ENCODE measurements at regions not wholly inside any gene's neighbourhood (a gene's known extent, or its start where the extent isn't known, plus 50 kb on each side); places are given as distances from the start of the nearest gene placed in this dataset.
"Not testable (repeated sequence)": the region's sequence is repeated elsewhere in the genome, so short reads cannot be mapped to it uniquely, and the experiment has no call there.

DNA sequence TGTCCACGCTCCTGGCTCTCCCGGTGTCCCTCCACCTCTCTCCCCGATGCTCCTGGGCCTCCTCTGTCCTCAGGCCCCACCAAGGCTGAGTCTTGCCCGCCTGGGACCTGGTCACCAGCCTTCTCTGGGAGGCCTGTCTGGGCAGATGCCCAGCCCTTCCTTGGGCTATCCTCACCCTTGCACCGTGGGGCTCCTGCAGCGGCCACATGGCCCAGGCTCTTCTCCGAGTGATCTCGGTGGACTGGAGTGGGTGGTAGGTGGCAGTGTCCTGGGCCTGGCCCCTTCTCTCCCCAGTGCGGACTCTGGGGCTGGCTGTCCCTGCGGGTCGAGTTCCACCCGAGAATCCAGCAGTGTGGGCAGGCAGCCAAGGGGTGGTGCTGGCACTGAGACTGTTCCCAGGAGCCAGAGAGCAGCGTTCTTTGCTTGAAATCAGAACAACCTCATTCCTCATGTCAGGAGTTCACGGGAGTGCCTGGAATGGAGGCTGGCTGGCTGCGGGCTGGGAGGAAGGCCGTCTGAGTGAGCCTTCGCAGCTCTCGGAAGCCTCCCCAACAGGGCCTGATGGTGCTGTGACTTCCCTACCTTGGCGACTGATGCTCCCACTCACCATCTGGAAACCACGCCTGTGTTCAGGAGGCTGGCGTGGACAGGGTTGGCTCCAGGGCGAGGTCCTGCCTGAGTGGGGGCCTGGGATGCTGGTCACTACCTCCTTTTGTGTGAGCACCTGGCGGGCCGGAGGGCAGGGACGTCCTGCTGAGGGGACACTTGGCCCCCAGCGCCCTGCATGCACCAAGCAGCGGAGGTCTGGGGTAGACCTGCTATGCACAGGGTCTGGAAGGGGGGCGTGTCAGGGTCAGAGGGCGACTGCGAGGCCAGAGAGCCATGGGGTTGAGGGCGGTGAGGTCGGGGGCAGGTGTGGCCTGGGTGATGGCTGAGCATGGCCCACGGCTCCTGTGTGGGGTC, 113.9 kb downstream of the TMEM121 start:
- DNase-seq: not testable (repeated sequence)

DNA sequence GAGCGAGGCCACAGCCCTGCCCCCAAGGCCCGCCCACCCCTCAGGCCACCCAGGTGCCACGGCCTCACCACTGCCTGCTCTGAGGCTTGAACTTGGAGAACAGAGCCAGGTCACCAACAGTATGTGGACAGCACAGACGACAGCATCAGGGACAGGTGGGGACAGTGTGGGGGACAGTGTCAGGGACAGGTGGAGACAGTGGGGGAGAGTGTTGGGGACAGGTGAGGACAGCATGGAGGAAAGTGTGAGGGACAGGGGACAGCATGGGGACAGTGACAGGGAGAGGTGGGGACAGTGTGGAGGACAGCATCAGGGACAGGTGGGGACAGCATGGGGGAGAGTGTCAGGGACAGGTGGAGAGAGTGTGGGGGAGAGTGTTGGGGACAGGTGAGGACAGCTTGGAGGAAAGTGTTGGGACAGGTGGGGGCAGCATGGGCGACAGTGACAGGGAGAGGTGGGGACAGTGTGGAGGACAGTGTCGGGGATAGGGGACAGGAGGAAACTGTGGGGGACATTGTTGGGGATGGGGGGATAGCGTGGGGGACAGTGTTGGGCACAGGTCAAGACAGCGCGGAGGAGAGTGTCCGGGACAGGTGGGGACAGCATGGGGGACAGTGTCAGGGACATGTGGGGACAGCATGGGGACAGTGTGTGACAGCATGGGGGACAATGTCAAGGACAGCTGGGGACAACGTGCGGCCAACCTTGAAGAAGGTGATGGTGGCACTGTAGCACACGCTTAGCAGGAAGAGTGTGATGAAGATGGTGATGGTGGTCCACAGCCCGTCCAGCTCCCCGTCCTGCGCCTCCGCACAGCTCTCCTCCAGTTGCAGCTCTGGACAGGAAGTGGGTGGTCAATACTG, 114.9 kb downstream of the TMEM121 start:
- DNase-seq: no peak

DNA sequence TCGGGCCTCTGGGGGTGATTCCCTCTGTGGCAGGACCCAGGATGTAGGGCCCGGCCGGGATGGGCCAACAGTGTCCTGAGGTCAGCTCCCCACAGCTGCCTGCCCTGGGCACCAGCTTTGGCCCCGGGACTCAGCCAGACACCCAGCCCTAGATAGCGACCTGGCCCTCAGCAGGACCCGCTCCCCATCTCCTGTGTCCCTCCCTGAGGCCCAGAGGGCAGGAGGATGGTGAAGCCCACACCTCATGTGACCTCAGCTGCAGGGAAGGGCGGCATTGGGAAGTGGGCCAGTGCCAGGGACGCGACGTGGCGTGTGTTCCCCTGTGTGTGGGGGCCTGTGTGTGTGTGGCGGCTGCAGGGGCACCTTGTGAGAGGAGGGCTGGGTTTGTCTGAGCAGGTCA, 115.6 kb downstream of the TMEM121 start:
- not testable (repeated sequence) for DNase-seq

DNA sequence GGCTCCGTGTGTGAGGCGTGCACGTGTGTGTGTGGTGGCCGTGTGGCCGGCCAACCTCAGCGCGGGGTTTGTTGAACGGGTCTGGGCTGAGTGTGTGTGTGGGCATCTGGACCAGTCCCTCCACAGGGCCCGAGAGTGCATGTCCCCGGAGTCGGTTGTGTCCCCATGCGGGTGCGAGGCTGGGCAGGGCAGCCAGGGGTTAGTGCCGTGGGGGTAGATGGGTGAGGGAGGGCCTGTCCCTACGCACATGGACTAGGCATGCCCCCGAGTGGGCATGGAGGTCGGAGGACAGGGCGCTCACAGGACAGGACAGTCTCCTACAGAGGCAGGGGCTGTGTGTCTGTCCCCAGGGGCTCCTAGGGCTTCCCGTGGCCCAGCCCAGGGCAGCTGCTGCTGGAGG, 116.1 kb downstream of the TMEM121 start:
- DNase-seq: not testable (repeated sequence)

DNA sequence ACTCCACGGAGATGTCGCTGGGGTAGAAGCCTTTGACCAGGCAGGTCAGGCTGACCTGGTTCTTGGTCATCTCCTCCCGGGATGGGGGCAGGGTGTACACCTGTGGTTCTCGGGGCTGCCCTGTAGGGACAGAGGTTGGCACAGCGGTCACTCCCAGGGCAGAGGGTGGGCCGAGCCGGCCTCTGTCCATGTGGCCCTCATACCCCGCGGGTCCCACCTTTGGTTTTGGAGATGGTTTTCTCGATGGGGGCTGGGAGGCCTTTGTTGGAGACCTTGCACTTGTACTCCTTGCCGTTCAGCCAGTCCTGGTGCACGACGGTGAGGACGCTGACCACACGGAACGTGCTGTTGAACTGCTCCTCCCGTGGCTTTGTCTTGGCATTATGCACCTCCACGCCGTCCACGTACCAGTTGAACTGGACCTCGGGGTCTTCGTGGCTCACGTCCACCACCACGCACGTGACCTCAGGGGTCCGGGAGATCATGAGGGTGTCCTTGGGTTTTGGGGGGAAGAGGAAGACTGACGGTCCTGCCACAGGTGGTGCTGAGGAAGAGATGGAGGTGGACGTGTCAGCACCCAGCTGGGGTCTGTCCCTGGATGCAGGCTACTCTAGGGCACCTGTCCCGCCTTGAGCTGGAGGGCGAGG, 117.1 kb downstream of the TMEM121 start:
- not testable (repeated sequence) for DNase-seq

DNA sequence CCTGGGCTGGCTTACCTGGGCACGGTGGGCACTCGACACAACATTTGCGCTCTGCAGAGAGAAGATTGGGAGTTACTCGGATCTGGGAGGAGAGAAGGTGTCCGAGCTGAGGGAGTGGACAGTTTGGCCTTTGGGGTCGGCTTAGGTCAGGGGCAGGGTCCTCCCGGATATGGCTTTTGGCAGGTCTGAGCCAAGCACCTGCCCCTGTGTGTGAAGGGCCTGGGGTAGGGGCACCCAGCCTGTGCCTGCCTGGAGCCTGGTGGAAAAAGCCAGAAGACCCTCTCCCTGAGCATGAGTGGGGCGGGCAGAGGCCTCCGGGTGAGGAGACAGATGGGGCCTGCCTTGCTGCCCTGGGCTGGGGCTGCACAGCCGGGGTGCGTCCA, 117.7 kb downstream of the TMEM121 start:
- DNase-seq: not testable (repeated sequence)

DNA sequence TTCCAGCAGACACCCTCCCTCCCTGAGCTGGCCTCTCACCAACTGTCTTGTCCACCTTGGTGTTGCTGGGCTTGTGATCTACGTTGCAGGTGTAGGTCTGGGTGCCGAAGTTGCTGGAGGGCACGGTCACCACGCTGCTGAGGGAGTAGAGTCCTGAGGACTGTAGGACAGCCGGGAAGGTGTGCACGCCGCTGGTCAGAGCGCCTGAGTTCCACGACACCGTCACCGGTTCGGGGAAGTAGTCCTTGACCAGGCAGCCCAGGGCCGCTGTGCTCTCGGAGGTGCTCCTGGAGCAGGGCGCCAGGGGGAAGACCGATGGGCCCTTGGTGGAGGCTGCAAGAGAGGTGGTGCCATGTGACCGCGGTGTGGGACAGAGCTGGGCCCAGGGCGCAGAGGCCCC, 118.1 kb downstream of the TMEM121 start:
- DNase-seq: not testable (repeated sequence)

DNA sequence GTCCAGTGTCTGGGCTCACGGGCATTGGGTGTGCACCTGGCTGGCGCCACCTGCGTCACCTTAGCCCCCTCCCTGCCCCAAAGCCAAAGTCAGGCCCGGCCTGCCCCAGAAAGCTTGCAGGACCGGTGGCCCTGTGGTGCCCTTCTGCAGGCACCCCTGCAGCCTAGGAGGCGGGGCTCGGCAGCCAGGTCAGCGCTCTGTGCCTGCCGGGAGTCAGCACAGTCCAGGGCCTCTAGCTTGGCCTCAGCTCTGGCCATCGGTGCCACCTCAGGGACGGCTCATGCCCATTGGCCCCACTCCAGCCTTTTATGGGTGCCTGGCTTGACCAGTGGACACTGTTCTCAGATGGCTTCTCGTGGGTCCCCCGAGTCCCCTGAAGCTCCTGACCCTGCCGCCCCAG, 118.5 kb downstream of the TMEM121 start:
- not testable (repeated sequence) for DNase-seq

DNA sequence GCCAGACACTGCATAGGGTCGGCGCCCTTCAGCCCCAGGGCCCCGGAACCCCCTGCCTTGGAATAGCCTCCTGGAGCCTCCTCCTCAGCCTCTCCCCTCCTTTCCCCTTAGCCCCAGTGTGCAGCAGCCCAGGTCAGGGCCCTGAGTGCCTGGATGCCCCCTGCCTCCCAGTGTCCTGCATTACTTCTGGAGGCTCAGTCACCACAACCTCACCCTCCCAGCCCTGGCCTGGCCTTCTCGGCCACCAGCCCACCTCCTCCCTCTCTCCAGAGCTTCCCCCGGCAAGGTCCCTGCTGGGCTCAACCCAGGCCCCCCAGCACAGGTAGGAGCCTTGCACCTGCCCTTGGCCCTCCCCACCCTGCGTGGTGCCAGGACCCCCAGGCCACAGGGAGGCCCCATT, 119.0 kb downstream of the TMEM121 start:
- DNase-seq: not testable (repeated sequence)

DNA sequence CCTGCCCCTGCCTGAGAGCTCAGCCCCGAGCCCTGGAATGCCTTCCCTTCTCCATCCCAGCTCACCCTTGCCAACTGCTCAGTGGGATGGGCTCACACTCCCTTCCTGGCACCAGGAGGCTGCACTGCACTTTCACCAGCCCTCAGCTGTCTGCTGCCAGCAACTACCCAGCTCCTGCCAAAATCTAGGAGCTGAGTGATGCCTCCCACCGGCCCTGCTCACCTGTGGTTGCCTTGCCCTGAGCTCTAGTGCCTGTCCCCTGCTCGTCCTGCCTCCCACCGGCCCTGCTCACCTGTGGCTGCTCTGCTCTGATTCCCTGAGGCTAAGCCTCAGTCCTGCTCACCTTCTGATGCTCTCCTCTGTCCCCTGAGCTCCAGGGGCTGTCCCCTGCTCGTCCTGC, 119.8 kb downstream of the TMEM121 start:
- no peak for DNase-seq

DNA sequence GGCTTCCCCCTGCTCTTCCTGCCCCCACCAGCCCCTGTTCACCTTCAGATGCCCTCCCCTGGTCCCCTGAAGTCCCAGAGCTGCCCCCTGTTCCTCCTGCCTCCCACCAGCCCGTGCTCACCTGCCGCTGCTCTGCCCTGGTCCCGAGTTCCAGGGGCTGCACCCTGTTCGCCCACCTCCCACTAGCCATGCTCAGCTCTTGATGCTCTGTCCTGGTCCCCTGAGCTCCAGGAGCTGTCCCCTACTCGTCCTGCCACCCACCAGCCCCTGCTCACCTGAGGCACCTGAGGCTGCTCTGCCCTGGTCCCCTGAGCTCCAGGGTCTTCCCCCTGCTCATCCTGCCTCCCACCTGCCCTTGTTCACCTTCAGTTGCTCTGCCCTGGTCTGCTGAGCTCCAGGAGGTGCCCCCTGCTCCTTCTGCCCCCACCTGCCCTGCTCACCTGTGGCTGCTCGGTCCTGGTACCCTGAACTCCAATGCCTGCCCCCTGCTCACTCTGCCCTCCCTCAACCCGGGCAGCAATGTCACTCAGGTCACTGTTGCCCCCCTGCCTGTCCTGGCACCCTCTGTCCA, 120.4 kb downstream of the TMEM121 start:
- DNase-seq: not testable (repeated sequence)

DNA sequence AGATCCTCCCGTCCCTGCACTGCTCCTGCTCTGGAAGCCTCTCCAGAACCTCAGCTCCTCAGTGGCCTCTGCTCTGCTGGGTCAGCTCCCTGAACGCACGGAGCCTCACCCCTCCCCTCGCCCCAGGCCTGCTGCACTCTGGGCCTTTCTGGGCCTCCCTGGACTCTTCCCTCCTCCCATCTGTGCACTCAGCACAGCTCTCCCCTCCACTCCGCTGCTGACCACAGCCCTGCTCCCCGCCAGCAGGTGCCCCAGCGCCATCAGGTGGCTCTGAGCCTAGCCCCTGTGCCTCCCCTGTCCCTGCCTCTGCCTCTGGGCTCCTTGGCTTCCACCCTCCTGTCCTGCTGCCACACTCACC, 121.0 kb downstream of the TMEM121 start:
- not testable (repeated sequence) for DNase-seq

DNA sequence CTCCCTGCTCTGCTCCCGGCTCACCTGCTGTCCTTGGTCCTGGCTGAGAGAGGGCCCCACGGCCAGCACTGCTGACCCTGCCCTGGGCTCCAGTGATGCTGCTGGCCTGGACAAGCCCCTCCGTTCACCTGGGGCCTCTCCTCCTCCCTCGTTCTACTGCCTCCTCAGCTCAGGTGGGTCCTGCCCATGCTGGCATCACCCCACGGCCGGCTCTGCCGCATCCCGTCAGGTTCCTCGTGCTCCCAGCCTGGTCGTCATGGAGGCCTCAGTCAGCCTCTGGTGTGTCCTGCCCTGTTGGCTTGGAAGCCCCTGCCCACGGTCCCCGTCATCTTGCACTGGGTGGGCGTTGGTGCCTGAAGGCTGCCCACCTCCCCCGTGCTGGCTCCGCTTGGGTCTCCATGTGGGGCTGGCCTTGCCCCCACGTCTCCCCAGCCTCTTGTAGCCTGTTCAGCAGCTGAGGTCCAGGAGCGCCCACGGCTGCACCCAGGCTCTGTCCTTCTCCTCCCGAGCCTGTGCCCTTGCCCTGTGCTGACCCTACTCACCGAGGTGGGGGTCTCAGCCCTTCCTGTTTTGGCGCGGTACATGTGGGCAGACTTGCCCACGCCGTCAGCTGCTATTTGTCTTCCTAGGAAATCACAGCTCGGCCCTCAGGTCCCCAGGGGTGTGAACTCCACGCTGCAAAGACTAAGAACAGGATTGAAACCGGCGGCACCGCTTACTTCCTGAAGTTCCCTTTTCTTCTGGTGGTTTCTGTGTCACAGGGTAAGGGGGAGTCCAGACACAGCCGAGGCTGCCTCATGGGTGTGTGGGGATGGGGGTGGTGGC, 121.6 kb downstream of the TMEM121 start:
- no peak for DNase-seq

DNA sequence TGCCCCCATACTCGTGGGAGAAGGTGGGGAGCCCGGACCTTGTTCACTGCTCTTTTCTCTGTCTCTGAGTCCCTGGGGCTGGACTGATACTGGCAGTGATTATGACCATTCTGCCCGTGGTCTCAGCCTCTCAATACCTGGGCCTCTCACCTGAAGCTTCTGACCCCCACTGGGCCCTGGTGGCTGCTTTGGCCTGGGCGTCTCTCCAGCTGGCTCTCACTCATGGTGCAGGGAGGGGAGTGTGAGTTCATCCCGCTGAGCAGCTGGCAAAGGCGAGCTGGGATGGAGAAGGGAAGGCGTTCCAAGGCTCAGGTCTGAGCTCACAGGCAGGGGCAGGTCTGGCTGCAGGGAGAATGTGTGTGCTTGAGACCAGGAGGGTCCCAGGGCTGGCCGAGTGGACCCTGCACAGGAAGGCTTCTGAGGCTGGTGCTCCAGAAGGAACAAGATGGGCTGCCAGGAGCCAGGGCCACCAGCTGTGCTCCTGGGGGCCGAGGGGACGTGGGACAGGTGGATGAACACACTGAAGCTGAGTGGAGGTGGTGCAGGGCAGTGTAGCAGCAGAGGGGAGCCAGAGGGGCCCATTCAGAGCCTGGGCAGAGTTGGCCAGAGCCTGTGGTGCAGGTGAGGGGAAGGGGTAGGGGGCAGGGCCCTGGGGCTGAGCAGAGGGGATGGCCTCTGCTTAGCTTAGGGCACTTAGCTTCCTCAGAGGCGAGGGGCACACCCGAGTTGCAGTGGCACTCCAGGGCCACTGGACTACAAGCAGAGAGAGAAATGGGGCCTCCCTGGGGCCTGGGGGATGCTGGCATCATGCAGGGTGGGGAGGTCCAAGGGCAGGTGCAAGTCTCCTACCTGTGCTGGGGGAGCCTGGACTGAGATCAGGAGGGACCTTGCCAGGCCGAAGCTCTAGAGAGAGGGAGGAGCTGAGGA, 122.5 kb downstream of the TMEM121 start:
- not testable (repeated sequence) for DNase-seq

DNA sequence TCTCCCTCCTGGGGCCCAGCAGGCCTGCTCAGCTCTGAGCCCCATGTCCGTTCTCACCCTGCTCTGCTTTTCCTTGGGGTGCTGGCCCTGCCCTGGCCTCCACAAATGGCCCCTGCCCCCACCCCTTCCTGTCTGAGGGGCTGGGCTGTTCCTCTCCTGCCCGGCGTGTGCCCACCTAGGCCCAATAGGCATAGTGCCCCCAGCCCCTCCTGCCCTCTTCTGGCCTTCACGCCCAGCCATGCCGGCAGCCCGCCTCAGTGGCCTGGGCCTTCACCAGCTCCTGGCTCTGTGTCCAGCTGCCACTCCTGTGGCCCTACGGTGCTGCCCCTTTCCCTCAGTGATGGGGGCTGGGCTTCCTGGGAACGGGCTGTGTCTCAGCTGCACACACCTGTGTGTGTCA, 125.9 kb downstream of the TMEM121 start:
- DNase-seq: not testable (repeated sequence)

DNA sequence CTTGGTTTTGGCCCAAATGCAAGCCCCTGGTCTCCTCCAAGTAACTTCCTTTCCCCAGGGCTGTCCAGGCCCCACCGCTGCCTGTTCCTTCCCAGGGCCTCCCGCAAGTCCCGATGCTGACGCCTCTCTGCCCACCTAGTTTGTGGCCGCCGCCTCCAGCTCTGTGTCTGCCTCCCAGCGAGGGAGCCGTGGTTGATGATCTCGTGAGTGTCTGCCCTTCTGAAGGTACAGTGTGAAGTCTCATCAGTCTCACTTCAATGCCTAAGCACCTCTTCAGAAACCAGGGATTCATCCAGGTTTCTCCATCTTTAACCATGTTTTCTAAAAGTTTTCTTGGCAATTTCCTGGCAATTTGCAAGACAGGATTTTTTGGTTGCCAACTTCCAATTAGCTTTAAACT, 127.5 kb downstream of the TMEM121 start:
- not testable (repeated sequence) for DNase-seq

DNA sequence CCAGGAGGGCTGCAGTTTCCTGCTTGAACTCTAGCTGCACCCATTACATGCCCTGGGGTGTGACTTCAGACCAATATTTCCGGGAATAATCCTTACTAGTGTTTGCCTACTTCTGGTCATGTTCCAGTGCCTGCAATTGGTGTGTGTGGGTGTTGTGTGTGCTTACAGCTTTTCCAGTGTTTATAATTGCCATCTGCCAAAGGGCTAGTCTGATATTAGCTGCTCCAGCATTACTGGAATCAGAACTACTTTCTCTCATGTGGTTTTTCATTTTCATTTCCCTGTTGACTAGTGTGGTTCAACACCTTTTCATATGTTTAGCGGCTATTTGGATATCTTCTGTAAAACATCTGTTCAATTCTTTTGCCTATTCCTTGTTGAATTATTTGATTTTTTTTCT, 132.9 kb downstream of the TMEM121 start:
- DNase-seq: not testable (repeated sequence)

DNA sequence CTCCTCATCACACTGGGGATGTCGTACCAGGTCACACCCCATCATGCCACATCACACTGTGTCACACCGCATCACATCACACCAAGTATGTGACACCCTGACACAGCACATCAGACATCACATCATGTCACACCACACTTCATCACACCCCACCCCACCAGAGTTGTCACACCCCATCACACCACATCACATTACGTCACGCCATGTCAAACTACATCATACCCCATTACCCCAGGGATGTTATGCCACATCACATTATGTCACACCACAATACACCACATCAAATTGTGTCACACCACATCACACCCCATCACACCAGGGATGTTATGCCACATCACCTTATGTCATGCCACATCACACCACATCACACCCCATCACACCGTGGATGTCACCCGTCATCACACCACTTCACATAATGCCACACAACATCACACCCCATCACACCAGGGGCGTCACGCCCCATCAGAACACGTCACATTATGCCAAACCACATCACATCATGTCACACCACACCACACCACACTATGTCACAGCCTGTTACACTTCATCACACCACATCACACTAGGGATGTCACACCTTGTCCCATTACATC, 133.6 kb downstream of the TMEM121 start:
- DNase-seq: no peak

DNA sequence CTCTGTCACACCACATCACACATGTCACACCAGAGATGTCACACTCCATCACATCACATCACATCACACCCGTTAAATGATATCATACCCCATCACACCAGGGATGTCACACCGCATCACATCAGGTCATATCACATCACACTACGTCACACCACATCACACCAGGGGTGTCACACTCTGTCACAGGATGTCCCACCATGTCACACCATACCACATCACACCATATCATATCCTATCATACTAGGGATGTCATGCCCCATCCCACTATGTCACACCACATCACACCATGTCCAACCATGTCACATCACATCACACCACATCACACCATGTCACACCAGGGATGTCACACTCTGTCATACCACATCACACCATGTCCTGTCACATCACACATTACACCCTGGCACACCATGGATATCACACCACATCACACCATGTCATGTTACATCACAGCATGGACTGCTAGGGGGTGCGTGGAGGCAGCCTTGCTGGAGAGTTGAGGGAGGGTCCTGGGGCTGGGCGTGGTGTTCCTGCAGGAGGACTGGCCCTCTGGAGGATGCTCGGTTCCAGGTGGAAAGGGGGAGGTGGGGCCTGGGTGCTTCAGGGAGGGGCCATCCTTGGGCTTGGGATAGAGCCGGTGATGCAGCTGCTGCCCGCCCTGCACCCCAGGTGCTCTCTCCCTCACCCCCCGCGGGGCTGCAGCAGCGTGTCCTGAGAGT, 134.6 kb downstream of the TMEM121 start:
- no peak for DNase-seq

DNA sequence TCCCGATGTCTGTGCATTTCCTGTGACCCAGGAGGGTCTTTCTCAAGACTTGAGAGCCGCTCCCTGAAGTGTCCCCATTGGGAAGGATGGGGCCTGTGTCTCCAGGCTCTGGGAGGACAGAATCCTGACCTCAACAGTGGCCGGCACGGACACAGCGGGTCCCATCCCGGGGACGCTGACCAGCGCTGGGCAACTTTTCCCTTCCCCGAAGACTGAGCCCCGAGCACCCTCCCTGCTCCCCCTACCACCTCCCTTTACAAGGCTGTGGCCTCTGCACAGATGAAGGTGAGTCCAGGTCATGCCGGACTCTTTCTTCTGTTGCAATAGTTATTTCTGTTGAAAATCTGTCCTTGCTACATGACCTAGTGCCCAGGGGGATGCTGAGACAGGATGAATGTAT, 135.7 kb downstream of the TMEM121 start:
- DNase-seq: not testable (repeated sequence)
